HEK293T (cell line): ENCODE measurements at regions not wholly inside any gene's neighbourhood (a gene's known extent, or its start where the extent isn't known, plus 50 kb on each side); places are given as distances from the start of the nearest gene placed in this dataset.
"Not testable (repeated sequence)": the region's sequence is repeated elsewhere in the genome, so short reads cannot be mapped to it uniquely, and the experiment has no call there.

Experiments used
- CTCF ChIA-PET: fragments of 350-600 bp; formaldehyde crosslinking; extraction: SDS; loops from one replicate; lab custom pipeline; 2021; ENCODE audit warnings: antibody characterized with exemption, inconsistent platforms; lab: Yijun Ruan, JAX
- POLR2A ChIA-PET: fragments of 350-600 bp; formaldehyde crosslinking; extraction: SDS; loops from one replicate; lab custom pipeline; 2020; ENCODE audit warnings: antibody characterized with exemption, inconsistent platforms; lab: Yijun Ruan, JAX
- DNase-seq: peaks from one replicate; pipeline ENCODE4 v3.0.0; 2012; ENCODE audit warnings: mixed read lengths; ENCODE audit errors: extremely low spot score
- ARNT ChIP-seq: fragments of 450-650 bp; IDR thresholded peaks from 2 replicates; pipeline ENCODE4 v1.6.1; 2017; ENCODE audit warnings: mild to moderate bottlenecking
- BHLHE40 ChIP-seq: fragments of 450-650 bp; IDR thresholded peaks from 2 replicates; pipeline ENCODE4 v1.6.1; 2016; ENCODE audit warnings: mild to moderate bottlenecking, moderate library complexity, borderline replicate concordance
- CTBP1 ChIP-seq: fragments of 450-650 bp; IDR thresholded peaks from 2 replicates; pipeline ENCODE4 v1.6.1; 2016; ENCODE audit warnings: borderline replicate concordance
- ELF4 ChIP-seq: fragments of 450-650 bp; IDR thresholded peaks from 2 replicates; pipeline ENCODE4 v1.6.1; 2017; ENCODE audit warnings: antibody characterized with exemption
- FOXA1 ChIP-seq: fragments of 450-650 bp; IDR thresholded peaks from 2 replicates; pipeline ENCODE4 v1.6.1; 2016; ENCODE audit warnings: mild to moderate bottlenecking
- FOXK2 ChIP-seq: fragments of 450-650 bp; IDR thresholded peaks from 2 replicates; pipeline ENCODE4 v1.6.1; 2016; ENCODE audit warnings: mild to moderate bottlenecking
- FOXM1 ChIP-seq: fragments of 450-650 bp; IDR thresholded peaks from 2 replicates; pipeline ENCODE4 v1.6.1; 2017; ENCODE audit warnings: mild to moderate bottlenecking, borderline replicate concordance
- HDGF ChIP-seq: fragments of 450-650 bp; IDR thresholded peaks from 2 replicates; pipeline ENCODE4 v1.6.1; 2017; ENCODE audit warnings: antibody characterized with exemption, borderline replicate concordance
- L3MBTL2 ChIP-seq: fragments of 450-650 bp; conservative IDR thresholded peaks from 2 replicates; pipeline ENCODE4 v1.6.1; 2016; ENCODE audit warnings: mild to moderate bottlenecking
- LEF1 ChIP-seq: fragments of 450-650 bp; IDR thresholded peaks from 2 replicates; pipeline ENCODE4 v1.6.1; 2017; ENCODE audit warnings: mild to moderate bottlenecking, borderline replicate concordance
- NFRKB ChIP-seq: fragments of 450-650 bp; IDR thresholded peaks from 2 replicates; pipeline ENCODE4 v1.6.1; 2016; ENCODE audit warnings: mild to moderate bottlenecking, moderate library complexity
- SP1 ChIP-seq: fragments of 450-650 bp; IDR thresholded peaks from 2 replicates; pipeline ENCODE4 v1.6.1; 2017
- SUZ12 ChIP-seq: fragments of 450-650 bp; IDR thresholded peaks from 2 replicates; pipeline ENCODE4 v1.6.1; 2016; ENCODE audit warnings: mild to moderate bottlenecking
- TARDBP ChIP-seq: fragments of 450-650 bp; IDR thresholded peaks from 2 replicates; pipeline ENCODE4 v1.6.1; 2016
- ZNF384 ChIP-seq: fragments of 450-650 bp; IDR thresholded peaks from 2 replicates; pipeline ENCODE4 v1.6.1; 2016
- TF ChIP-seq, protein P1 (sequence below): fragments of 450-650 bp; IDR thresholded peaks from 2 replicates; pipeline ENCODE4 v1.6.1; 2016

DNA sequence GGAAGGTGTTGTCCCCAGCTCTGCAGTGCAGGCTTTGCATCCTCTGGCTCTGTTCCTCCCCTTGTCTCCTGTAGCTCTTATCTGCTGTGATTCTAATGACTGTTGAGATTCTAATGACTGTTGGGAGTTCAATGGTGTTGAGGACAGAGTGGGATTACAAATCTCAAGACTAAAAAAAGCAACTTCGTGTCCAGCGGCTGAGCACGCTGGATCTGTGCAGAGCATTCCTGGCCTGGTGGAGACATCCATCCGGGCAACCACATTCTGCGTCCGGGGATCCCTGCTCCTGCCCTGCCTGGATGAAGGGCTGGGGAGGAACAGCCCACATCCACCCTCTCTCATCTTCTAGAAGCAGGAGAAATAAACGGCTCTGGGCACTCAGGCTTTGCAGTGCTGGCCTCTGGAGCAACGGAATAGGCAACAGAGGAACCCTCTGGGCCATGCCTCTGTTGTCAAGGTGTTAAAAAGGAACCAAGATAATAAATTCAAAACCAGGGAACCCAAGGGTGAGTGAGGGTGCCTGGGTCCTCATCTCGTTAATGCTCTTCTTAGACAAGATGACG lies 106.7 kb upstream of the ASB18 start:
- ChIA-PET CTCF (no interaction called here), POLR2A (no interaction called here)
- DNase-seq, result no peak
- TF ChIP-seq SUZ12, result no peak

DNA sequence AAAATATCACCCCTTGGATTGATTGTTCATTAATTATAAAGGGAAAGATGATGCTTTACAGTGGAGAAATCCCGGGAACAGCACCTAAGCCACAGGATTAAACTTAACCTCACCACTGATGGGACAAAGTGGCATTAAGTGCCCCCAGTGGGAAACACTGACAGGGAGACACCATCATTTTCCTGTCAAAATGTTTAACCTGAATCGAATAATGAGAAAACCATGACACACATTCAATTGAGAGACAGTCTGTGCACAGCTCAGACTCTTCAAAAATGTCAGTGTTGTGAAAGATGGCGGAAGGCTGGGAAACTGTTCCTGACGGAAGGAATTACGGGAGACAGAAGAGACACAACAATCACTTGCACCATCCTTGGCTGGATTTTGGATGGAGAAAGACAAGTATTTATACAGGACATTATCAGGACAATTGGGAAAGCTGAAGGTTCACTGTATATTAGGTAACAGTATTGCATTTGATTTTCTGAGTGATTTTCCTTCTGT lies 111.8 kb upstream of the ASB18 start:
- TF ChIP-seq LEF1 (no peak), SUZ12 (no peak), FOXM1 (no peak), NFRKB (no peak), TARDBP (no peak), SP1 (no peak), FOXK2 (no peak), L3MBTL2 (no peak), BHLHE40 (no peak), HDGF (no peak), FOXA1 (no peak), ARNT (no peak), CTBP1 (no peak), ELF4 (no peak), ZNF384 (no peak)
- TF ChIP-seq, protein P1, sequence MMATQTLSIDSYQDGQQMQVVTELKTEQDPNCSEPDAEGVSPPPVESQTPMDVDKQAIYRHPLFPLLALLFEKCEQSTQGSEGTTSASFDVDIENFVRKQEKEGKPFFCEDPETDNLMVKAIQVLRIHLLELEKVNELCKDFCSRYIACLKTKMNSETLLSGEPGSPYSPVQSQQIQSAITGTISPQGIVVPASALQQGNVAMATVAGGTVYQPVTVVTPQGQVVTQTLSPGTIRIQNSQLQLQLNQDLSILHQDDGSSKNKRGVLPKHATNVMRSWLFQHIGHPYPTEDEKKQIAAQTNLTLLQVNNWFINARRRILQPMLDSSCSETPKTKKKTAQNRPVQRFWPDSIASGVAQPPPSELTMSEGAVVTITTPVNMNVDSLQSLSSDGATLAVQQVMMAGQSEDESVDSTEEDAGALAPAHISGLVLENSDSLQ, result no peak
- ChIA-PET CTCF (no interaction called here), POLR2A (no interaction called here)
- DNase-seq, result no peak

DNA sequence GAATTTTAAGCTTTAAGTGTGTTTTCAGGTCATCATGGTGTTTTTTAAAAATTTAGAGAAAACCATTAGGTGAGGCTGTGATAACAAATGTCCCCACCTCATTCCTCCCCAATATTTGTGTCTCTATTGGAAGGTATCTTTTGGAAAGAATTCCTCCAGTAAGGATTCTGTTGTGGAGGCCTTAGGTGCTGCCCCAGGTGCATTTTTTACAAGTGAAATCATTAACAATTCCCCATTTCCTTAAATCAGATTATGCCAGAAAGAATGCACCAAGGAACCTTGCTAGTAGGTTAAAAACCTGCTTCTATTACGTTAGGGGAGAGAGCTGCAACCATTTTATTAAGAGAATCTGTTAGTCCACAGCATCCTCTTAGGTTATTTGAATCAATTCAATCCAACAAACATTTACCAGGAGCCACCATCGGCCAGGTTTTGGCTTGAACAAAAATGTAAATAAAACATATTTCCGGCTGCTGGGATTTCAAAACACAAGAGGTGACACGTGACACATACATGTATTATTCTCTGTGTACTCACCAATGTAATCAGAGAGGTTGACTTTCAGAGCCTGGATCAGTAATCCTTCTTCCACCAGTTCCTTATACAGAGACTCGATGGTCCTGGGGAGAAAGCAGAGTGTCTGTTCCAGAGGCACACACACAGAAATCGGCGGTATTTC lies 112.5 kb upstream of the ASB18 start:
- POLR2A ChIA-PET, result no interaction called here
- DNase-seq, result no peak
- TF ChIP-seq FOXA1 (no peak), HDGF (no peak), NFRKB (no peak), BHLHE40 (no peak), TARDBP (no peak), LEF1 (no peak), SUZ12 (no peak), ZNF384 (no peak), CTBP1 (no peak), ARNT (no peak)
- CTCF ChIA-PET, result no interaction called here

DNA sequence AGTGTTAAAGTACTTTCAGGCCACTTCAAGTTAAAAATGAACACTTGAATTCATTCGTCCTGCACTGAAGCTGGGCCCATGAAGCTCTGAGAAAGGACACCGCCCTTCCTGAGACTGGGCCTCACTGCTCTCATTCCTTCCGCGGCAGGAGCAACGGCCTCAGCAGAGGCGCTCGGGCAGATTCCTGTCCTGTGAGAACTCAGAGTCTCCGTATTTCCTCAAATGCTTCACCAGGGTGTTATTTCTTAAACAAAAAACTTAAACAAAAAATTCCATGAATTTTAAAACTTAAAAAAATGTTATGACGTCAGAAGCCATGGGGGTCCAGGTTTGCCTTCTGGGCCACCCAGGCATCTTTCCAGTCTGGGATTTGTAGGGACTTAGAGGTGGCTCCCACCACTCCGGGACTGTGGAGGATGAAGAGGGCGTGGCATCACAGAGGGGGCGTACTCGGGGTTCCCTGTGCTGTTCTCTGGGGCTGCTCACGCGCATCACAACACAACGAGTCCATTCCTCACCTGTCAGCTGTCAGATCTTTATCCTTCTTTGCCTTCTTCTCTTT lies 115.9 kb upstream of the ASB18 start:
- CTCF ChIA-PET, result no interaction called here
- no peak for DNase-seq
- POLR2A ChIA-PET, result no interaction called here
- TF ChIP-seq BHLHE40 (no peak), NFRKB (no peak), SUZ12 (no peak), TARDBP (no peak), FOXK2 (no peak), CTBP1 (no peak), ARNT (no peak), FOXA1 (no peak), HDGF (no peak), LEF1 (no peak), L3MBTL2 (no peak), SP1 (no peak)

DNA sequence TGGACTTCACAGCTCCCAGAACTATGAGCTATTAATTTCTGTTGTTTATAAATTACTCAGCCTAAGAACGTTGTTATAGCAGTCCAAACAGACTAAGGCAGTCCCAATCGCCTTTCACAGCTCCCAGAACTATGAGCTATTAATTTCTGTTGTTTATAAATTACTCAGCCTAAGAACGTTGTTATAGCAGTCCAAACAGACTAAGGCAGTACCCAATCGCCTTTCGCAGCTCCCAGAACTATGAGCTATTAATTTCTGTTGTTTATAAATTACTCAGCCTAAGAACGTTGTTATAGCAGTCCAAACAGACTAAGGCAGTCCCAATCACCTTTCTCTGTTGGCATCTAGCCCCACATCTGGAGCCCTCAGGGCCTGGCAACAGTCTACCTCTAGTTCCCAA lies 117.0 kb upstream of the ASB18 start:
- DNase-seq, CTCF ChIA-PET: not testable (repeated sequence)

DNA sequence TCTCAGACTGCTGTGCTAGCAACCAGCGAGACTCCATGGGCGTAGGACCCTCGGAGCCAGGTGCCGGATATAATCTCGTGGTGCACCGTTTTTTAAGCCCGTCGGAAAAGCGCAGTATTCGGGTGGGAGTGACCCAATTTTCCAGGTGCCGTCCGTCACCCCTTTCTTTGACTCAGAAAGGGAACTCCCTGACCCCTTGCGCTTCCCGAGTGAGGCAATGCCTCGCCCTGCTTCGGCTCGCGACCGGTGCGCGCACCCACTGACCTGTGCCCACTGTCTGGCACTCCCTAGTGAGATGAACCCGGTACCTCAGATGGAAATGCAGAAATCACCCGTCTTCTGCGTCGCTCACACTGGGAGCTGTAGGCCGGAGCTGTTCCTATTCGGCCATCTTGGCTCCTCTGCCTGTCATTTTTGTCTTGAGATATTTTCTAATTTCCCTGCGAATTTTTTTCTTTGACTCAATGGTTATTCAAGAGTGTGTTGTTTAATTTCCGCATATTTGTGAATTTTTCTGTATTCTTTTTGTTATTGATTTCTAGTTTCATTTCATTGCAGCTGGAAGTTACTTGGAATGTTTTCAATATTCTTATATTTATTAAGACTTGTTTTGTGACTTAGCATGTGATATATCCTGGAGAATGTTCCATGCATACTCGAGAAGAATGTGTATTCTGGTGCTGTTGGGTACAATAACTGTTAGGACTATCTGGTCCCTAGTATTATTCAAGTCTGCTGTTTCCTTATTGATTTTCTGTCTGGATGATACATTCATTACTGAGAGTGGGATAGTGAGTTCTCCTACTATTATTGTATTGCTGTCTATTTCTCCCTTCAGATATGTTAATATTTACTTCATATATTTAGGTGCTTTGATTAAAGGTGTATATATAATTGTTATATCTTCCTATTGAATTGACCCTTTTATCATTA lies 125.3 kb upstream of the ASB18 start:
- CTCF ChIA-PET, POLR2A ChIA-PET: not testable (repeated sequence)

More for the DNA sequence above, 117.0 kb upstream of the ASB18 start:
- POLR2A ChIA-PET, result not testable (repeated sequence)

DNA sequence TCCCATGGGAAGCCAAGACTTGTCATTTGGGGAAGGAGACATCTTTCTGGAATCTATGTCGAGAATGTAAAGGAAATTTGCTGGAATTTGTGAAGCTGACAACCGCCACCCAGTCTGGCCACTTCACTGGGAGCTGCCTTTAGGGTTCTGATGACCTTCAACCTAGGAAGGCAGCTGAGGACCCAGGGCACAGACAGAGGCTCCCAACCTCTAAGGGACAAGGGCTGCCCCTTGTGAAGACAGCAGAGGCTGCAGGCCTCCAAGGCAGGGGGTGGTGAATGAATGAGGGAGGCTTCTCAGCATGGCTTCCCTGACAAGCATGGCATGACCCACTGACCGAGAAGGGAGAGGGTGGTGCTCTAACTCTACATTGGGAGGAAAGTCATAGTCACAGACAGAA lies 128.9 kb upstream of the ASB18 start:
- no peak for DNase-seq
- TF ChIP-seq ELF4, result no peak
- ChIA-PET CTCF (no interaction called here), POLR2A (no interaction called here)

More for the DNA sequence above, 125.3 kb upstream of the ASB18 start:
- not testable (repeated sequence) for DNase-seq
